ENCODE measurements at regions not wholly inside any gene's neighbourhood (a gene's known extent, or its start where the extent isn't known, plus 50 kb on each side); places are given as distances from the start of the nearest gene placed in this dataset.

DNA sequence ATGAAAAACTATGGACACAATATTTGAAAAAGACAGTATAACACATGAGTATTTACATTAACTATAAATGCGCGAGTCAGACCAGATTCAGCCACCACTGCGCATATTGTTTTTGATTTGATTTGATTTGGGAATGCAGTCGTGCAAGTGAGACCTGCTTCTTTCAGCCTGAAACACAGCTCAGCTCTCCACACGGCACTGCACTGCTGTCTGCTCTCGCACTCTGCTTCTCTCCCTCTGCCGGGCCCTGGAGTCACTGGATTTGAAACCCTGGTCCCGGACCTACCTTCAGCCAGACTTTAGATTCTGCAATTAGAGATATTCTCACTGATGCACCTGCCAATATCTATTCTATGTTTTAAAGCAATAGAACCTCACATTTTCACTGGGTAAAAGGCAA, 143.9 kb upstream of the TMEM132C start:
- CTCF ChIA-PET = no interaction called here
- no peak for DNase-seq (ENCODE audit: low spot score)
- TF ChIP-seq, protein P1, sequence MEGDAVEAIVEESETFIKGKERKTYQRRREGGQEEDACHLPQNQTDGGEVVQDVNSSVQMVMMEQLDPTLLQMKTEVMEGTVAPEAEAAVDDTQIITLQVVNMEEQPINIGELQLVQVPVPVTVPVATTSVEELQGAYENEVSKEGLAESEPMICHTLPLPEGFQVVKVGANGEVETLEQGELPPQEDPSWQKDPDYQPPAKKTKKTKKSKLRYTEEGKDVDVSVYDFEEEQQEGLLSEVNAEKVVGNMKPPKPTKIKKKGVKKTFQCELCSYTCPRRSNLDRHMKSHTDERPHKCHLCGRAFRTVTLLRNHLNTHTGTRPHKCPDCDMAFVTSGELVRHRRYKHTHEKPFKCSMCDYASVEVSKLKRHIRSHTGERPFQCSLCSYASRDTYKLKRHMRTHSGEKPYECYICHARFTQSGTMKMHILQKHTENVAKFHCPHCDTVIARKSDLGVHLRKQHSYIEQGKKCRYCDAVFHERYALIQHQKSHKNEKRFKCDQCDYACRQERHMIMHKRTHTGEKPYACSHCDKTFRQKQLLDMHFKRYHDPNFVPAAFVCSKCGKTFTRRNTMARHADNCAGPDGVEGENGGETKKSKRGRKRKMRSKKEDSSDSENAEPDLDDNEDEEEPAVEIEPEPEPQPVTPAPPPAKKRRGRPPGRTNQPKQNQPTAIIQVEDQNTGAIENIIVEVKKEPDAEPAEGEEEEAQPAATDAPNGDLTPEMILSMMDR (conservative IDR thresholded peaks at IDR 0.05; ENCODE audit: low read depth) = no peak
- POLR2A ChIA-PET (ENCODE audit: low non-redundant PET) = no interaction called here
- H3K27ac ChIP-seq = no peak overlapping the region

DNA sequence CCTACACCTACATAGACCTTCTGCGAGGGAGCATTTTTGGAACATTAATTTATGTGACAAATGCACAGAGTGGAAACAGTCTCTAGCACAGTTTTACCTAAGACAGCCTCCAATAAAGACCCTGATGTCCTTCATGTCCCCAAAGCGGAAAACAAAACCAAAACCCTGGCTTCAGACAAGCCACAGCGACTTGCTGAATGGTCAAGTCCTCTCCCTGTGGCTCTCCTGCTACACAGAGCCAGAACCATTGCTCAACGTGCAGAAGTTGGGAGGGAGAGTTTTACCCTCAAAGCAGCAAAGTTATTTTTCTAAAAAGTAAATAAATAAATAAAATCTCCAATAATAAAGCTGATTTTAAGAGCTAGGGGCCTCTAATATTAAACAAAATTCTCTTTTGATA, 135.0 kb upstream of the TMEM132C start:
- CTCF ChIA-PET = no interaction called here
- H3K27ac ChIP-seq = no peak overlapping the region
- TF ChIP-seq, protein P1 (conservative IDR thresholded peaks at IDR 0.05; ENCODE audit: low read depth) = no peak
- POLR2A ChIA-PET (ENCODE audit: low non-redundant PET) = no interaction called here
- no peak for DNase-seq (ENCODE audit: low spot score)

DNA sequence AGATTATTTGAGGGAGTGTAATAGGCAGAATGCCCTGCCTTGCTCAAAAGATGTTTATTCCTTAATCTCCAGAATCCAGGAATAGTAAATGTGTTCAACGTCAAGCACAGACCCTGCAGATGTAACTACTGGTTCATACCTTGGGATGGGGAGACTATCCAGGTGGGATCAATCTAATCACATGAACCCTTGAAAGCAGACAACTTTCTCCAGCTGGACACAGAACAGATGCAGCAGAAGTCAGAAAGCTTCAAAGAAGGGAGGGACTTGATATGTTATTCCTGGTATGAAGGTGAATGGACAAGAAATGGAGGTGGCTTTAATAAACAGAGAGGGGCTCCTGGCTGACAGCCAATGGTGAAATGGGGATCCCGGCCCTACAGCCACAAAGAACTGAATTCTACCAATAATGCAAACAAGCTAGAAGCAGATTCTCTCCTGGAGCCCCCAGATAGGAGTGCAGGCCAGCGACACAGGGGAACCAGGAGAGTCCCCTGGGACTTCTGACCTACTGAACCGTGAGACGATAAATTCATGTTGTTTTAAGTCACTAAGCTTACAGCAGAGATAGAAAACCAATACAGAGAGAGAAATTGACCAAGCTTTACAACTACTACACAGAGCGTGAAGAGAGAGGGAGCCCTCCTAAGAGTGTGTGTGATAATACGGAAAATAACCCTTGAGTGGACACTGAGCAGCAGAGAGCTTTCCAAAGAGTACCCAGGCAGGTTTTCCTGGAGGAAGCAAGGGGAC, 133.5 kb upstream of the TMEM132C start:
- ChIA-PET POLR2A (ENCODE audit: low non-redundant PET) (no interaction called here), CTCF (no interaction called here)
- TF ChIP-seq, protein P1 (conservative IDR thresholded peaks at IDR 0.05; ENCODE audit: low read depth) = no peak
- H3K27ac ChIP-seq = no peak overlapping the region
- no peak for DNase-seq (ENCODE audit: low spot score)

DNA sequence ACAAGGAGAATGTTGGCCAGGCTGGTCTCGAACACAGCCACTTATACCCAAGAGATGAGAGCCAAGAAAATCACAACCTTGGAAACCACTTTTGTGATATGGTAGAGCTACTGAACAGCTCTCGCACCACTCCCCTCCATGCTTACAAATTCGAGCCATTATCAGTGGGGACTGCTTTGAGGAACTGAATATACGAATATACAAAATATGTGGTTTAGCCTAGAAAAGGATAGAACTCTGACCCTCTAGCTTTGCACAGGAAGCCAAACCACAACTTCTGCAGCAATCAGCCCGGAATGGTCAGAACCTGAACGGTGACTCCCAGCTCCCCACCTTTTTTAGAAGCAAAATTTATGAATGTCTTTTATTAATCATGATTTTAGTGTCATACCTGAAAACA, 129.8 kb upstream of the TMEM132C start:
- ChIA-PET POLR2A (ENCODE audit: low non-redundant PET) (no interaction called here), CTCF (interaction anchor here (0.6 kb wide), 1 partner anchor 184 kb away, joined by 5 read pairs; no protein-coding TSS in a partner anchor)
- DNase-seq (ENCODE audit: low spot score) = no peak
- TF ChIP-seq, protein P1 (conservative IDR thresholded peaks at IDR 0.05; ENCODE audit: low read depth) = no peak
- H3K27ac ChIP-seq = no peak overlapping the region

DNA sequence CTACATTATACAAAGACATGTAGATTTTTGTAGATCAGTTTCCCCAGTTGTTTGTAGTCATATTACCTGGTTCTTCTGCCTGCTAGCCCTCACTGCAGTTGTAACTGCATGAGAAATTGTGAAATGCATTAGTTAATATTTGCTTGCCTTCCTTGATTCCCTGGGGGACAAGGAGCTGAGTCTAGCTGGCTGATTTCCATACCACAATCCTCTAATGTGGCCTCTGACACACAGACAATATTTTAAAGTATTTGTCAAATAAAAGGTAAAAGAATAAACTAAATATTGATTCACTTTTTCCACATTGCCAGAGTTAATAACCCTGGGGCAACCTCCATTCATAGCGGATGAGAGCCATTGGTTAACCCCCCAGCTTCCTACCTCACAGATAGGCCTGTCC, 128.8 kb upstream of the TMEM132C start:
- DNase-seq (ENCODE audit: low spot score) = no peak
- TF ChIP-seq, protein P1 (conservative IDR thresholded peaks at IDR 0.05; ENCODE audit: low read depth) = no peak
- H3K27ac ChIP-seq = no peak overlapping the region
- POLR2A ChIA-PET (ENCODE audit: low non-redundant PET) = no interaction called here
- CTCF ChIA-PET = no interaction called here

DNA sequence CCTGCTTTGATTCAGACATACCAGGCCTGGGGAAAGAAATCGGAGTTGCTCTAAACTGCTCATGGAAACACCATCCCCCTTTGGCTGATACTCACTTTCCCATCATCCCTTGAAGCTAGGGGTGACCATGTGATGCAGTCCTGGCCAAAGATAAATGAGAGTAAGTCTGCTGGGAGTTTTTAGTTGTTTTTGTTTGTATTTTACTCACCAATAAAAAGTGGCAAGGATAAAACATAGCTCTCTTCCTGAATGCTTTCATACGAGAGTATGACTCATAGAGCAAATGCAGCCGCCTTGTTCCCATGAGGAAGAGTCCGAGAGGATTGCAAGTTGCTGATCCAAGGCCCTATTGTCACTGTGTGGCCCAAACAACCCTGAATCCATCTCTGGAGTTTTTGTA, 126.4 kb upstream of the TMEM132C start:
- no peak for DNase-seq (ENCODE audit: low spot score)
- POLR2A ChIA-PET (ENCODE audit: low non-redundant PET) = no interaction called here
- CTCF ChIA-PET = no interaction called here
- TF ChIP-seq, protein P1 (conservative IDR thresholded peaks at IDR 0.05; ENCODE audit: low read depth) = no peak
- H3K27ac ChIP-seq = no peak overlapping the region

All from RWPE1 (cell line).